GM10248 (cell line): ENCODE measurements at regions not wholly inside any gene's neighbourhood (a gene's known extent, or its start where the extent isn't known, plus 50 kb on each side); places are given as distances from the start of the nearest gene placed in this dataset.

ENCODE experiments used
- CTCF ChIA-PET: fragments of 300-600 bp; sonication (Branson Sonifier 250); formaldehyde crosslinking; extraction: SDS; loops from one replicate; lab custom pipeline; 2021; ENCODE audit warnings: antibody characterized with exemption; lab: Yijun Ruan, JAX
- POLR2A ChIA-PET: fragments of 350-650 bp; sonication (Branson Sonifier 250); formaldehyde crosslinking; extraction: SDS; loops from one replicate; lab custom pipeline; 2020; ENCODE audit warnings: antibody characterized with exemption; lab: Yijun Ruan, JAX
- DNase-seq: peaks from one replicate; pipeline ENCODE4 v3.0.0; 2012; ENCODE audit errors: extremely low spot score
- CTCF ChIP-seq: IDR thresholded peaks from 2 replicates; pipeline ENCODE4 v1.5.1; 2012; ENCODE audit warnings: mild to moderate bottlenecking, low read depth; ENCODE audit errors: extremely low read depth, missing control alignments, control extremely low read depth

GRCh38 chr1:82625537-82625936, 824.8 kb downstream of the ADGRL2 start:
- no peak for TF ChIP-seq CTCF
- ChIA-PET POLR2A (no interaction called here), CTCF (interaction anchor here (1.4 kb wide), 1 partner anchor 13 kb away, joined by 3 read pairs; no protein-coding TSS in a partner anchor)
- DNase-seq = no peak

GRCh38 chr1:82621076-82621475, 820.3 kb downstream of the ADGRL2 start:
- ChIA-PET CTCF (interaction anchor here (1.3 to 1.4 kb wide), 2 partner anchors 9 to 10 kb away, joined by 3 read pairs; no protein-coding TSS in a partner anchor), POLR2A (no interaction called here)
- no peak for TF ChIP-seq CTCF
- DNase-seq = no peak

GRCh38 chr1:82614090-82614489, 813.4 kb downstream of the ADGRL2 start:
- DNase-seq = no peak
- CTCF ChIA-PET = no interaction called here
- POLR2A ChIA-PET = no interaction called here
- no peak for TF ChIP-seq CTCF

- TF ChIP-seq CTCF = no peak
- ChIA-PET POLR2A (no interaction called here), CTCF (no interaction called here)
- DNase-seq = no peak
These were observed 812.3 kb downstream of the ADGRL2 start for GRCh38 chr1:82612986-82613385.

- DNase-seq = no peak
- ChIA-PET POLR2A (no interaction called here), CTCF (no interaction called here)
- no peak for TF ChIP-seq CTCF
These were observed 805.8 kb downstream of the ADGRL2 start for GRCh38 chr1:82606546-82606945.

GRCh38 chr1:82604524-82604923, 803.8 kb downstream of the ADGRL2 start:
- no peak for TF ChIP-seq CTCF
- ChIA-PET POLR2A (no interaction called here), CTCF (no interaction called here)
- no peak for DNase-seq

- CTCF ChIA-PET = interaction anchor here (0.9 kb wide), 1 partner anchor 10 kb away, joined by 3 read pairs; no protein-coding TSS in a partner anchor
- POLR2A ChIA-PET = no interaction called here
- no peak for DNase-seq
- TF ChIP-seq CTCF = no peak
These were observed 799.6 kb downstream of the ADGRL2 start for GRCh38 chr1:82600314-82600713.
